ENCODE measurements at regions not wholly inside any gene's neighbourhood (a gene's known extent, or its start where the extent isn't known, plus 50 kb on each side); places are given as distances from the start of the nearest gene placed in this dataset.

- Mint-ChIP-seq H3K9me3 (peaks cover 16% of the 10 kb centered on the region), H3K27ac (no peak overlapping the region), H3K4me3 (no peak overlapping the region), H3K36me3 (no peaks in the 10 kb centered on the region), H3K27me3 (ENCODE audit: low read depth) (no peaks in the 10 kb centered on the region), H3K4me1 (no peaks in the 10 kb centered on the region)
- TF ChIP-seq CTCF (IDR thresholded peaks at IDR 0.05; ENCODE audit: unreplicated experiment) = no peak
- DNase-seq (ENCODE audit: low spot score in 2 of 2, unreplicated experiment in 2 of 2) = no peak
These were observed 817.8 kb upstream of the NECTIN3 start for GRCh38 chr3:110253794-110254193.

GRCh38 chr3:110254591-110254990 lies 817.0 kb upstream of the NECTIN3 start:
- peaks cover 16% of the 10 kb centered on the region for H3K9me3 Mint-ChIP-seq
- TF ChIP-seq CTCF (IDR thresholded peaks at IDR 0.05; ENCODE audit: unreplicated experiment) = no peak
- H3K27ac Mint-ChIP-seq = no peak overlapping the region
- peaks cover 3% of the 10 kb centered on the region for H3K4me1 Mint-ChIP-seq
- no peaks in the 10 kb centered on the region for H3K36me3 Mint-ChIP-seq
- no peaks in the 10 kb centered on the region for H3K27me3 Mint-ChIP-seq (ENCODE audit: low read depth)
- no peak for DNase-seq (ENCODE audit: low spot score in 2 of 2, unreplicated experiment in 2 of 2)
- no peak overlapping the region for H3K4me3 Mint-ChIP-seq

- peaks cover 42% of the 10 kb centered on the region for H3K4me1 Mint-ChIP-seq
- H3K27me3 Mint-ChIP-seq (ENCODE audit: low read depth) = no peaks in the 10 kb centered on the region
- no peaks in the 10 kb centered on the region for H3K36me3 Mint-ChIP-seq
- no peak for TF ChIP-seq CTCF (IDR thresholded peaks at IDR 0.05; ENCODE audit: unreplicated experiment)
- peaks cover 16% of the 10 kb centered on the region for H3K9me3 Mint-ChIP-seq
- no peak overlapping the region for H3K27ac Mint-ChIP-seq
- no peak for DNase-seq (ENCODE audit: low spot score in 2 of 2, unreplicated experiment in 2 of 2)
- H3K4me3 Mint-ChIP-seq = no peak overlapping the region
These were observed 810.5 kb upstream of the NECTIN3 start for GRCh38 chr3:110261141-110261540.

GRCh38 chr3:110262896-110263295 lies 808.7 kb upstream of the NECTIN3 start:
- H3K36me3 Mint-ChIP-seq = no peaks in the 10 kb centered on the region
- peaks cover 4% of the 10 kb centered on the region for H3K9me3 Mint-ChIP-seq
- no peak for TF ChIP-seq CTCF (IDR thresholded peaks at IDR 0.05; ENCODE audit: unreplicated experiment)
- peaks cover 42% of the 10 kb centered on the region for H3K4me1 Mint-ChIP-seq
- no peaks in the 10 kb centered on the region for H3K27me3 Mint-ChIP-seq (ENCODE audit: low read depth)
- H3K27ac Mint-ChIP-seq = peak overlapping the region; percentile 55
- no peak overlapping the region for H3K4me3 Mint-ChIP-seq
- no peak for DNase-seq (ENCODE audit: low spot score in 2 of 2, unreplicated experiment in 2 of 2)

- Mint-ChIP-seq H3K9me3 (no peaks in the 10 kb centered on the region), H3K36me3 (no peaks in the 10 kb centered on the region), H3K4me1 (peaks cover 40% of the 10 kb centered on the region), H3K27ac (no peak overlapping the region), H3K4me3 (no peak overlapping the region), H3K27me3 (ENCODE audit: low read depth) (no peaks in the 10 kb centered on the region)
- DNase-seq (ENCODE audit: low spot score in 2 of 2, unreplicated experiment in 2 of 2) = no peak
- no peak for TF ChIP-seq CTCF (IDR thresholded peaks at IDR 0.05; ENCODE audit: unreplicated experiment)
These were observed 806.3 kb upstream of the NECTIN3 start for GRCh38 chr3:110265302-110265701.

GRCh38 chr3:110267304-110267845 lies 804.2 kb upstream of the NECTIN3 start:
- H3K9me3 Mint-ChIP-seq = no peaks in the 10 kb centered on the region
- no peak for DNase-seq (ENCODE audit: low spot score in 2 of 2, unreplicated experiment in 2 of 2)
- H3K4me3 Mint-ChIP-seq = no peak overlapping the region
- H3K27ac Mint-ChIP-seq = no peak overlapping the region
- H3K4me1 Mint-ChIP-seq = peaks cover 33% of the 10 kb centered on the region
- H3K27me3 Mint-ChIP-seq (ENCODE audit: low read depth) = no peaks in the 10 kb centered on the region
- no peak for TF ChIP-seq CTCF (IDR thresholded peaks at IDR 0.05; ENCODE audit: unreplicated experiment)
- no peaks in the 10 kb centered on the region for H3K36me3 Mint-ChIP-seq
